Left lung (tissue), 4 donors: ENCODE measurements at regions not wholly inside any gene's neighbourhood (a gene's known extent, or its start where the extent isn't known, plus 50 kb on each side); places are given as distances from the start of the nearest gene placed in this dataset.

Experiments
- ATAC-seq: fragments of 200-7000 bp; cut with Tn5 transposase; one replicate; pipeline ENCODE4 v1.9.1; 2020; ENCODE audit warnings: moderate library complexity
- DNase-seq, 4 donors: peaks; one replicate each; pipeline ENCODE4 v3.0.0-alpha.2; 2013 to 2020
- H3K27ac ChIP-seq, 2 donors: fragments of 200-600 bp; sonication (generic) in 1 of 2; one replicate each; pipeline versions ENCODE4 v1.5.0 to v1.8.0; 2020 to 2021
- H3K27me3 ChIP-seq, 2 donors: fragments of 200-600 bp; sonication (generic) in 1 of 2; one replicate each; pipeline versions ENCODE4 v1.5.0 to v1.8.0; 2020 to 2021
- H3K36me3 ChIP-seq, 2 donors: fragments of 200-600 bp; sonication (generic) in 1 of 2; one replicate each; pipeline versions ENCODE4 v1.5.0 to v1.8.0; 2020 to 2021
- H3K4me1 ChIP-seq, 2 donors: fragments of 200-600 bp; one replicate each; pipeline ENCODE4 v1.8.0; 2021
- H3K4me3 ChIP-seq, 2 donors: fragments of 200-600 bp; sonication (generic) in 1 of 2; one replicate each; pipeline versions ENCODE4 v1.5.0 to v1.8.0; 2020 to 2021; ENCODE audit warnings: mild to moderate bottlenecking in 1 of 2
- H3K9me3 ChIP-seq, 2 donors: fragments of 200-600 bp; sonication (generic) in 1 of 2; one replicate each; pipeline versions ENCODE4 v1.5.0 to v1.8.0; 2020 to 2021
- CTCF ChIP-seq, 2 donors: fragments of 200-600 bp; sonication (generic) in 1 of 2; IDR thresholded peaks; one replicate each; pipeline versions ENCODE4 v1.5.0 to v1.8.0; 2021; ENCODE audit warnings: antibody characterized with exemption in 2 of 2
- intact Hi-C, 2 donors: fragments of 100-400 bp; cut with DNase I; formaldehyde crosslinking; loops; one replicate each; pipeline versions ENCODE4 v1.11.2 to v1.14.2; 2022
- donor health status: DM: no; HTN: yes; CAD: no.
- donor health status: DM: no; HTN: no; CAD: no.

GRCh38 chr1:229880271-229881170, 186.5 kb upstream of the GALNT2 start:
- TF ChIP-seq CTCF (IDR thresholded peaks at IDR 0.05), result no peak
- Histone ChIP-seq H3K36me3 (no peaks in the 10 kb centered on the region), H3K4me3 (no peak overlapping the region), H3K9me3 (no peaks in the 10 kb centered on the region), H3K27me3 (peaks cover 0 to 16% of the 10 kb centered on the region in 2 donors), H3K27ac (no peak overlapping the region), H3K4me1 (no peaks in the 10 kb centered on the region)
- intact Hi-C loops, result no loop called here
- ATAC-seq, result no peak
- DNase-seq, result no peak

- TF ChIP-seq CTCF (IDR thresholded peaks at IDR 0.05), result no peak
- ATAC-seq, result no peak
- Histone ChIP-seq H3K27me3 (peaks cover 0 to 16% of the 10 kb centered on the region in 2 donors), H3K36me3 (no peaks in the 10 kb centered on the region), H3K27ac (no peak overlapping the region), H3K4me1 (no peaks in the 10 kb centered on the region), H3K4me3 (no peak overlapping the region), H3K9me3 (no peaks in the 10 kb centered on the region)
- intact Hi-C loops, result no loop called here
- no peak for DNase-seq
These were observed 184.4 kb upstream of the GALNT2 start for GRCh38 chr1:229882621-229883020.

GRCh38 chr1:229883504-229884200, 183.4 kb upstream of the GALNT2 start:
- ATAC-seq, result no peak

GRCh38 chr1:229884765-229885164, 182.3 kb upstream of the GALNT2 start:
- intact Hi-C loops, result no loop called here
- no peak for TF ChIP-seq CTCF (IDR thresholded peaks at IDR 0.05)
- DNase-seq, result no peak
- Histone ChIP-seq H3K27me3 (peaks cover 0 to 10% of the 10 kb centered on the region in 2 donors), H3K4me1 (no peaks in the 10 kb centered on the region), H3K27ac (no peak overlapping the region), H3K36me3 (no peaks in the 10 kb centered on the region), H3K4me3 (no peak overlapping the region), H3K9me3 (no peaks in the 10 kb centered on the region)
- ATAC-seq, result no peak

More at GRCh38 chr1:229883504-229884200, 183.4 kb upstream of the GALNT2 start:
- Histone ChIP-seq H3K4me1 (no peaks in the 10 kb centered on the region), H3K9me3 (no peaks in the 10 kb centered on the region), H3K36me3 (no peaks in the 10 kb centered on the region), H3K27me3 (peaks cover 0 to 10% of the 10 kb centered on the region in 2 donors), H3K27ac (no peak overlapping the region), H3K4me3 (no peak overlapping the region)
- no peak for DNase-seq
- no peak for TF ChIP-seq CTCF (IDR thresholded peaks at IDR 0.05)
- intact Hi-C loops, result no loop called here
